H1 (cell line): ENCODE measurements at regions not wholly inside any gene's neighbourhood (a gene's known extent, or its start where the extent isn't known, plus 50 kb on each side); places are given as distances from the start of the nearest gene placed in this dataset.

Experiments used
- ASH2L ChIP-seq: fragments of 200-600, 300-600 bp; sonication (generic); IDR thresholded peaks from one replicate; pipeline ENCODE4 v1.7.1; 2017; ENCODE audit warnings: low read length
- ATF3 ChIP-seq: IDR thresholded peaks from 2 replicates; pipeline ENCODE4 v1.6.1; 2011; ENCODE audit warnings: low read depth, mild to moderate bottlenecking, low read length; ENCODE audit not compliant: insufficient read depth
- CTCF ChIP-seq, 3 experiments: IDR thresholded peaks; 1 replicate in 2 of 3; 2 replicates in 1 of 3; pipeline versions ENCODE4 v1.5.1 to v1.6.1; 2011; ENCODE audit warnings: low read length in 3 of 3, mild to moderate bottlenecking in 3 of 3, inconsistent platforms in 2 of 3, low read depth in 1 of 3, moderate library complexity in 1 of 3; ENCODE audit not compliant: insufficient read depth in 1 of 3; ENCODE audit errors: control extremely low read depth in 1 of 3
- EGR1 ChIP-seq: IDR thresholded peaks from 2 replicates; pipeline ENCODE4 v1.6.1; 2011; ENCODE audit warnings: low read depth, low read length, borderline replicate concordance
- EP300 ChIP-seq, 2 experiments: IDR thresholded peaks; 1 replicate in 1 of 2; 2 replicates in 1 of 2; pipeline ENCODE4 v1.6.1; 2011 to 2012; ENCODE audit warnings: low read depth in 2 of 2, low read length in 2 of 2, mild to moderate bottlenecking in 2 of 2, borderline replicate concordance in 1 of 2, inconsistent platforms in 1 of 2, moderate library complexity in 1 of 2
- EZH2 ChIP-seq: fragments of 200-600 bp; sonication (generic); IDR thresholded peaks from 2 replicates; pipeline ENCODE4 v1.7.1; 2012; ENCODE audit warnings: low read depth, mild to moderate bottlenecking, moderate library complexity, low read length, inconsistent platforms; ENCODE audit not compliant: severe bottlenecking
- FOSL1 ChIP-seq: IDR thresholded peaks from 2 replicates; pipeline ENCODE4 v1.6.1; 2011; ENCODE audit warnings: mild to moderate bottlenecking, low read depth, low read length, moderate library complexity; ENCODE audit not compliant: insufficient read depth
- GABPA ChIP-seq: IDR thresholded peaks from 2 replicates; pipeline ENCODE4 v1.6.1; 2011; ENCODE audit warnings: mild to moderate bottlenecking, low read length, moderate library complexity, borderline replicate concordance; ENCODE audit not compliant: insufficient read depth
- KDM1A ChIP-seq: fragments of 200-600, 300-600 bp; sonication (generic); IDR thresholded peaks from 2 replicates; pipeline ENCODE4 v1.7.1; 2016; ENCODE audit warnings: mild to moderate bottlenecking, low read length, borderline replicate concordance
- POLR2A ChIP-seq, 2 experiments: IDR thresholded peaks; 1 replicate in 1 of 2; 2 replicates in 1 of 2; pipeline ENCODE4 v1.6.1; 2011; ENCODE audit warnings: low read depth in 2 of 2, low read length in 2 of 2, mild to moderate bottlenecking in 2 of 2; ENCODE audit errors: control extremely low read depth in 1 of 2
- RAD21 ChIP-seq, 2 experiments: IDR thresholded peaks in 1 of 2; conservative IDR thresholded peaks in 1 of 2; 2 replicates each; pipeline ENCODE4 v1.6.1; 2011; ENCODE audit warnings: low read depth in 2 of 2, low read length in 2 of 2, improper control_type of control experiment in 1 of 2, inconsistent platforms in 1 of 2, mild to moderate bottlenecking in 1 of 2, moderate library complexity in 1 of 2
- SP1 ChIP-seq: IDR thresholded peaks from 2 replicates; pipeline ENCODE4 v1.6.1; 2011; ENCODE audit warnings: low read depth, low read length
- TAF7 ChIP-seq: optimal IDR thresholded peaks from 2 replicates; pipeline ENCODE3; 2011; ENCODE audit warnings: low read depth, mild to moderate bottlenecking, inconsistent platforms, low read length, moderate library complexity, borderline replicate concordance
- TBP ChIP-seq: IDR thresholded peaks from 2 replicates; pipeline ENCODE4 v1.6.1; 2011; ENCODE audit warnings: low read depth, low read length, improper control_type of control experiment

- TF ChIP-seq POLR2A (IDR thresholded peaks at IDR 0.05; ENCODE audit: control extremely low read depth in 1 of 2, low read depth in 2 of 2, low read length in 2 of 2) (no peak), TBP (no peak), TAF7 (no peak), CTCF (IDR thresholded peaks at IDR 0.05; ENCODE audit: control extremely low read depth in 1 of 3, insufficient read depth in 1 of 3, low read depth in 1 of 3, low read length in 3 of 3) (no peak), SP1 (no peak), GABPA (no peak), EGR1 (no peak), EP300 (IDR thresholded peaks at IDR 0.05; ENCODE audit: borderline replicate concordance in 1 of 2, low read depth in 2 of 2, low read length in 2 of 2) (no peak), FOSL1 (no peak), ASH2L (no peak), ATF3 (no peak), RAD21 (IDR thresholded peaks at IDR 0.05 in 1 of 2, conservative IDR thresholded peaks at IDR 0.05 in 1 of 2; ENCODE audit: low read depth in 2 of 2, low read length in 2 of 2) (no peak), EZH2 (no peak), KDM1A (no peak)
These were observed 378.8 kb downstream of the USP25 start for GRCh38 chr21:16108561-16109075.
